ENCODE measurements at regions not wholly inside any gene's neighbourhood (a gene's known extent, or its start where the extent isn't known, plus 50 kb on each side); places are given as distances from the start of the nearest gene placed in this dataset.

- no peak for TF ChIP-seq POLR2A (IDR thresholded peaks at IDR 0.05)
- TF ChIP-seq, protein P1, sequence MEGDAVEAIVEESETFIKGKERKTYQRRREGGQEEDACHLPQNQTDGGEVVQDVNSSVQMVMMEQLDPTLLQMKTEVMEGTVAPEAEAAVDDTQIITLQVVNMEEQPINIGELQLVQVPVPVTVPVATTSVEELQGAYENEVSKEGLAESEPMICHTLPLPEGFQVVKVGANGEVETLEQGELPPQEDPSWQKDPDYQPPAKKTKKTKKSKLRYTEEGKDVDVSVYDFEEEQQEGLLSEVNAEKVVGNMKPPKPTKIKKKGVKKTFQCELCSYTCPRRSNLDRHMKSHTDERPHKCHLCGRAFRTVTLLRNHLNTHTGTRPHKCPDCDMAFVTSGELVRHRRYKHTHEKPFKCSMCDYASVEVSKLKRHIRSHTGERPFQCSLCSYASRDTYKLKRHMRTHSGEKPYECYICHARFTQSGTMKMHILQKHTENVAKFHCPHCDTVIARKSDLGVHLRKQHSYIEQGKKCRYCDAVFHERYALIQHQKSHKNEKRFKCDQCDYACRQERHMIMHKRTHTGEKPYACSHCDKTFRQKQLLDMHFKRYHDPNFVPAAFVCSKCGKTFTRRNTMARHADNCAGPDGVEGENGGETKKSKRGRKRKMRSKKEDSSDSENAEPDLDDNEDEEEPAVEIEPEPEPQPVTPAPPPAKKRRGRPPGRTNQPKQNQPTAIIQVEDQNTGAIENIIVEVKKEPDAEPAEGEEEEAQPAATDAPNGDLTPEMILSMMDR (IDR thresholded peaks at IDR 0.05), result no peak
- no peak for TF ChIP-seq POLR2AphosphoS5 (IDR thresholded peaks at IDR 0.05)
- intact Hi-C loops (cut with DNase I), result no loop called here
- Histone ChIP-seq H3K27ac (no peak overlapping the region), H3K4me1 (replicated peaks) (no peaks in the 10 kb centered on the region), H3K4me3 (no peak overlapping the region), H3K9me3 (no peaks in the 10 kb centered on the region), H3K36me3 (no peaks in the 10 kb centered on the region), H3K27me3 (replicated peaks; ENCODE audit: insufficient read depth) (no peaks in the 10 kb centered on the region)
- no peak for DNase-seq (ENCODE audit: low spot score)
- whole genome bisulfite sequencing, result 59% methylated on average over 2 of the region's 2 CpGs
These were observed 166.3 kb downstream of the SLC35B3 start for GRCh38 chr6:8269094-8269493.

GRCh38 chr6:8268606-8269005, 166.3 kb upstream of the EEF1E1 start:
- Histone ChIP-seq H3K4me1 (replicated peaks) (no peaks in the 10 kb centered on the region), H3K9me3 (no peaks in the 10 kb centered on the region), H3K36me3 (no peaks in the 10 kb centered on the region), H3K27me3 (replicated peaks; ENCODE audit: insufficient read depth) (no peaks in the 10 kb centered on the region), H3K27ac (no peak overlapping the region), H3K4me3 (no peak overlapping the region)
- TF ChIP-seq POLR2A (IDR thresholded peaks at IDR 0.05), result no peak
- TF ChIP-seq POLR2AphosphoS5 (IDR thresholded peaks at IDR 0.05), result no peak
- intact Hi-C loops (cut with DNase I), result no loop called here
- 69% methylated on average over 9 of the region's 9 CpGs for WGBS
- no peak for DNase-seq (ENCODE audit: low spot score)

DNA sequence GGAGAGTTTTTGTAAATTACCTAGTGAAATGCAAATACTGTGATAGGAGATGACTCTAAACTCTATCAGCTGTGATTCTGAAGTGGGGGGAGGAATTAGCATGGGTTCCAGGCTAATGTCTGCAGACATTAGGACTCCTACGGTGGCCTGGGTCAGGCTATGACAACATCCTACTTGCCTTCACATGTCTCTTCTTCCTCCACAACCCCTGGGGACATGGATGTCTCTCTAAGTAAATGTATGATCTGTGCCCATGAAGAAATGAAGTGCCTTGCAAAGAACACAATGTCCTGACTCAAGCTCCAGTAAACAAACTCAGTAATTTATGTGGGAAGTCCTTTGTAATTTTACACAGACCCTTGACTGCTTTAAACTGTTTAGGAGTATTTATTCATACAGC, 165.8 kb upstream of the EEF1E1 start:
- intact Hi-C loops (cut with DNase I), result no loop called here
- TF ChIP-seq POLR2A (IDR thresholded peaks at IDR 0.05) (no peak), POLR2AphosphoS5 (IDR thresholded peaks at IDR 0.05) (no peak)
- TF ChIP-seq, protein P1 (IDR thresholded peaks at IDR 0.05), result no peak
- DNase-seq (ENCODE audit: low spot score), result no peak
- Histone ChIP-seq H3K9me3 (no peaks in the 10 kb centered on the region), H3K36me3 (no peaks in the 10 kb centered on the region), H3K27ac (no peak overlapping the region), H3K4me1 (replicated peaks) (no peaks in the 10 kb centered on the region), H3K27me3 (replicated peaks; ENCODE audit: insufficient read depth) (no peaks in the 10 kb centered on the region), H3K4me3 (no peak overlapping the region)
- 23% methylated on average over 1 of the region's 1 CpG for WGBS

DNA sequence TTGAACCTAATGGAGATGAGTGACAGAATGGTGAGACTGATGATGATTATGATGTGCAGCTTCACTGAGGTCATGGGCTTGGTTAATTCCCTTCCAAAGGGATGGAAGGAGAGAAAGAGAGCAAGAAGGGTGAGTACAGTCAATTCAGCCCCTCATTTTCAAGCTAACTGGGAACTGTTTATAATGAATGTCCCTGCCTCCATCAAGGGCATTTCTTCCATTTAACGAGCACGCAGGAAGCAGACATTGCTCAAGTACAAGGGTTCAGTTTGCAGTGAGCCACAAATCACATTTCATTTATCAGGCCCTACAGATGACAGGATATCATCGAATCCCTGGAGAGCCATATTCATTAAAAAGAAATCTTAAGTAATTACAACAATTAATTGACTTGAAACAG, 158.3 kb upstream of the EEF1E1 start:
- no peaks in the 10 kb centered on the region for H3K36me3 ChIP-seq
- H3K9me3 ChIP-seq, result no peaks in the 10 kb centered on the region
- no peak overlapping the region for H3K27ac ChIP-seq
- no peaks in the 10 kb centered on the region for H3K4me1 ChIP-seq (replicated peaks)
- no peak for DNase-seq (ENCODE audit: low spot score)
- H3K27me3 ChIP-seq (replicated peaks; ENCODE audit: insufficient read depth), result no peaks in the 10 kb centered on the region
- intact Hi-C loops (cut with DNase I), result no loop called here
- no peak overlapping the region for H3K4me3 ChIP-seq
- 41% methylated on average over 3 of the region's 3 CpGs for WGBS
- TF ChIP-seq, protein P1 (IDR thresholded peaks at IDR 0.05), result no peak
- TF ChIP-seq POLR2AphosphoS5 (IDR thresholded peaks at IDR 0.05), result no peak
- TF ChIP-seq POLR2A (IDR thresholded peaks at IDR 0.05), result no peak

- 21% methylated on average over 2 of the region's 2 CpGs for WGBS
- Histone ChIP-seq H3K36me3 (no peaks in the 10 kb centered on the region), H3K27ac (no peak overlapping the region), H3K9me3 (no peaks in the 10 kb centered on the region), H3K4me3 (no peak overlapping the region), H3K27me3 (replicated peaks; ENCODE audit: insufficient read depth) (no peaks in the 10 kb centered on the region), H3K4me1 (replicated peaks) (no peaks in the 10 kb centered on the region)
- DNase-seq (ENCODE audit: low spot score), result no peak
- intact Hi-C loops (cut with DNase I), result no loop called here
- TF ChIP-seq POLR2A (IDR thresholded peaks at IDR 0.05) (no peak), POLR2AphosphoS5 (IDR thresholded peaks at IDR 0.05) (no peak)
- TF ChIP-seq, protein P1 (IDR thresholded peaks at IDR 0.05), result no peak
These were observed 144.1 kb upstream of the EEF1E1 start for GRCh38 chr6:8246403-8246802.

Measured in prostate gland (tissue), 2 donors.